ENCODE measurements at regions not wholly inside any gene's neighbourhood (a gene's known extent, or its start where the extent isn't known, plus 50 kb on each side); places are given as distances from the start of the nearest gene placed in this dataset.

- DNase-seq = no peak
- TF ChIP-seq EZH2 (IDR thresholded peaks at IDR 0.05; ENCODE audit: borderline replicate concordance, insufficient read depth, low read depth, low read length, poor library complexity, severe bottlenecking) (no peak), CTCF (IDR thresholded peaks at IDR 0.05) (no peak)
- H2AFZ ChIP-seq (ENCODE audit: insufficient read depth, low read depth, low read length, poor library complexity, severe bottlenecking) = no peak overlapping the region
- peaks cover 34 to 51% of the 10 kb centered on the region in 2 donors for H3K4me1 ChIP-seq (ENCODE audit: control insufficient read depth in 2 of 2, insufficient read depth in 2 of 2, low read length in 2 of 2)
- H3K9ac ChIP-seq (ENCODE audit: low read length) = peak overlapping the region; percentile 58
- no peaks in the 10 kb centered on the region for H4K20me1 ChIP-seq (ENCODE audit: control insufficient read depth, insufficient read depth, low read length, poor library complexity, severe bottlenecking)
- H3K9me3 ChIP-seq (ENCODE audit: control extremely low read depth in 1 of 3, control insufficient read depth in 2 of 3, insufficient read depth in 1 of 3, low read length in 2 of 3) = no peaks in the 10 kb centered on the region
- ChIA-PET CTCF (interaction anchor here (0.6 to 1.9 kb wide), 4 partner anchors 105 to 188 kb away, joined by 3 to 7 read pairs (median 4); no protein-coding TSS in a partner anchor), POLR2A (interaction anchor here (1.0 to 4.3 kb wide), 4 partner anchors 29 to 119 kb away, joined by 3 to 60 read pairs (median 6); no protein-coding TSS in a partner anchor)
- Mint-ChIP-seq H3K4me3 (peak overlapping the region; percentile 95), H3K27ac (peak overlapping the region; percentile 97), H3K9me3 (ENCODE audit: insufficient read depth) (no peaks in the 10 kb centered on the region), H3K4me1 (peaks cover 37% of the 10 kb centered on the region), H3K27me3 (no peaks in the 10 kb centered on the region)
- H3K79me2 ChIP-seq (ENCODE audit: control insufficient read depth, insufficient read depth, low read length) = peaks cover 18% of the 10 kb centered on the region
- peak overlapping the region; percentile 59 for H3K4me2 ChIP-seq (replicated peaks; ENCODE audit: low read depth, low read length, poor library complexity, severe bottlenecking)
- H3K27me3 ChIP-seq (replicated peaks in 1 of 4; ENCODE audit: control extremely low read depth in 1 of 4, control insufficient read depth in 3 of 4, insufficient read depth in 4 of 4, low read length in 3 of 4) = no peaks in the 10 kb centered on the region
- peak overlapping the region in 4 of 5 experiments; percentile 33 to 56 (median 52) for H3K4me3 ChIP-seq (ENCODE audit: control extremely low read depth in 1 of 5, extremely low read depth in 1 of 5, insufficient read depth in 1 of 5, low read depth in 2 of 5, low read length in 4 of 5)
- H3K36me3 ChIP-seq (replicated peaks in 1 of 2; ENCODE audit: control extremely low read depth in 1 of 2, control insufficient read depth in 1 of 2, extremely low read depth in 1 of 2, insufficient read depth in 2 of 2, low read length in 1 of 2) = peaks cover 0 to 4% of the 10 kb centered on the region in 2 experiments
- intact Hi-C loops (cut with micrococcal nuclease) = no loop called here
- whole genome bisulfite sequencing (ENCODE audit: insufficient coverage) = 73% methylated on average over 6 of the region's 6 CpGs
- H3K27ac ChIP-seq (ENCODE audit: low read length in 2 of 2) = peak overlapping the region in 1 of 2 donors; percentile 60
- ATAC-seq (ENCODE audit: low read depth) = no peak
Observed at GRCh38 chr14:105745433-105746123, 219.2 kb downstream of the TMEM121 start.

GRCh38 chr14:105746124-105746514, 219.7 kb downstream of the TMEM121 start:
- ChIA-PET POLR2A (interaction anchor here (1.0 to 4.3 kb wide), 3 partner anchors 29 to 114 kb away, joined by 5 to 60 read pairs (median 7); no protein-coding TSS in a partner anchor), CTCF (interaction anchor here (0.8 to 1.9 kb wide), 3 partner anchors 85 to 114 kb away, joined by 3 to 7 read pairs (median 4); no protein-coding TSS in a partner anchor)
- H3K27me3 Mint-ChIP-seq = no peaks in the 10 kb centered on the region
- peak overlapping the region in 4 of 5 experiments; percentile 33 to 56 (median 52) for H3K4me3 ChIP-seq (ENCODE audit: control extremely low read depth in 1 of 5, extremely low read depth in 1 of 5, insufficient read depth in 1 of 5, low read depth in 2 of 5, low read length in 4 of 5)
- 72% methylated on average over 5 of the region's 5 CpGs for WGBS (ENCODE audit: insufficient coverage)
- intact Hi-C loops (cut with micrococcal nuclease) = no loop called here
- ATAC-seq (ENCODE audit: low read depth) = no peak
- peak overlapping the region; percentile 95 for H3K4me3 Mint-ChIP-seq
- peak overlapping the region in 1 of 2 donors; percentile 60 for H3K27ac ChIP-seq (ENCODE audit: low read length in 2 of 2)
- H2AFZ ChIP-seq (ENCODE audit: insufficient read depth, low read depth, low read length, poor library complexity, severe bottlenecking) = no peak overlapping the region
- no peaks in the 10 kb centered on the region for H3K9me3 Mint-ChIP-seq (ENCODE audit: insufficient read depth)
- peaks cover 37% of the 10 kb centered on the region for H3K4me1 Mint-ChIP-seq
- H3K36me3 ChIP-seq (replicated peaks in 1 of 2; ENCODE audit: control extremely low read depth in 1 of 2, control insufficient read depth in 1 of 2, extremely low read depth in 1 of 2, insufficient read depth in 2 of 2, low read length in 1 of 2) = peaks cover 0 to 4% of the 10 kb centered on the region in 2 experiments
- H3K79me2 ChIP-seq (ENCODE audit: control insufficient read depth, insufficient read depth, low read length) = peaks cover 18% of the 10 kb centered on the region
- peak overlapping the region; percentile 58 for H3K9ac ChIP-seq (ENCODE audit: low read length)
- H3K4me2 ChIP-seq (replicated peaks; ENCODE audit: low read depth, low read length, poor library complexity, severe bottlenecking) = peak overlapping the region; percentile 59
- H3K4me1 ChIP-seq (ENCODE audit: control insufficient read depth in 2 of 2, insufficient read depth in 2 of 2, low read length in 2 of 2) = peaks cover 34 to 51% of the 10 kb centered on the region in 2 donors
- H3K27me3 ChIP-seq (replicated peaks in 1 of 4; ENCODE audit: control extremely low read depth in 1 of 4, control insufficient read depth in 3 of 4, insufficient read depth in 4 of 4, low read length in 3 of 4) = no peaks in the 10 kb centered on the region
- DNase-seq = no peak
- H3K9me3 ChIP-seq (ENCODE audit: control extremely low read depth in 1 of 3, control insufficient read depth in 2 of 3, insufficient read depth in 1 of 3, low read length in 2 of 3) = no peaks in the 10 kb centered on the region
- no peaks in the 10 kb centered on the region for H4K20me1 ChIP-seq (ENCODE audit: control insufficient read depth, insufficient read depth, low read length, poor library complexity, severe bottlenecking)
- TF ChIP-seq EZH2 (IDR thresholded peaks at IDR 0.05; ENCODE audit: borderline replicate concordance, insufficient read depth, low read depth, low read length, poor library complexity, severe bottlenecking) = no peak
- no peak for TF ChIP-seq CTCF (IDR thresholded peaks at IDR 0.05)
- H3K27ac Mint-ChIP-seq = peak overlapping the region; percentile 97
